Esophagus muscularis mucosa (tissue), 3 donors: ENCODE measurements at regions not wholly inside any gene's neighbourhood (a gene's known extent, or its start where the extent isn't known, plus 50 kb on each side); places are given as distances from the start of the nearest gene placed in this dataset.

ENCODE experiments used
- POLR2A ChIP-seq: fragments of 450-650 bp; IDR thresholded peaks from one replicate; pipeline ENCODE4 v1.6.1; 2017; ENCODE audit warnings: antibody characterized with exemption, moderate library complexity, mild to moderate bottlenecking, low read depth
- POLR2AphosphoS5 ChIP-seq, 2 donors: sonication (generic); formaldehyde crosslinking; IDR thresholded peaks; one replicate each; pipeline ENCODE4 v1.6.1; 2017; ENCODE audit warnings: antibody characterized with exemption in 2 of 2
- TF ChIP-seq, protein P1 (sequence below), 3 experiments: fragments of 200-600 bp in 2 of 3; fragments of 450-650 bp in 1 of 3; sonication (generic) in 2 of 3; IDR thresholded peaks; one replicate each; pipeline ENCODE4 v1.5.1; 2017 to 2019; ENCODE audit warnings: antibody characterized with exemption in 3 of 3, mild to moderate bottlenecking in 2 of 3, moderate library complexity in 1 of 3

GRCh38 chr13:38462605-38463004, 113.0 kb downstream of the UFM1 start:
- no peak for TF ChIP-seq POLR2A
- TF ChIP-seq, protein P1, sequence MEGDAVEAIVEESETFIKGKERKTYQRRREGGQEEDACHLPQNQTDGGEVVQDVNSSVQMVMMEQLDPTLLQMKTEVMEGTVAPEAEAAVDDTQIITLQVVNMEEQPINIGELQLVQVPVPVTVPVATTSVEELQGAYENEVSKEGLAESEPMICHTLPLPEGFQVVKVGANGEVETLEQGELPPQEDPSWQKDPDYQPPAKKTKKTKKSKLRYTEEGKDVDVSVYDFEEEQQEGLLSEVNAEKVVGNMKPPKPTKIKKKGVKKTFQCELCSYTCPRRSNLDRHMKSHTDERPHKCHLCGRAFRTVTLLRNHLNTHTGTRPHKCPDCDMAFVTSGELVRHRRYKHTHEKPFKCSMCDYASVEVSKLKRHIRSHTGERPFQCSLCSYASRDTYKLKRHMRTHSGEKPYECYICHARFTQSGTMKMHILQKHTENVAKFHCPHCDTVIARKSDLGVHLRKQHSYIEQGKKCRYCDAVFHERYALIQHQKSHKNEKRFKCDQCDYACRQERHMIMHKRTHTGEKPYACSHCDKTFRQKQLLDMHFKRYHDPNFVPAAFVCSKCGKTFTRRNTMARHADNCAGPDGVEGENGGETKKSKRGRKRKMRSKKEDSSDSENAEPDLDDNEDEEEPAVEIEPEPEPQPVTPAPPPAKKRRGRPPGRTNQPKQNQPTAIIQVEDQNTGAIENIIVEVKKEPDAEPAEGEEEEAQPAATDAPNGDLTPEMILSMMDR (IDR thresholded peaks at IDR 0.05) = no peak
- TF ChIP-seq POLR2AphosphoS5 (IDR thresholded peaks at IDR 0.05) = no peak
